ENCODE measurements at regions not wholly inside any gene's neighbourhood (a gene's known extent, or its start where the extent isn't known, plus 50 kb on each side); places are given as distances from the start of the nearest gene placed in this dataset.

- Mint-ChIP-seq H3K4me1 (peaks cover 5% of the 10 kb centered on the region), H3K27me3 (no peaks in the 10 kb centered on the region), H3K36me3 (ENCODE audit: low read depth) (no peaks in the 10 kb centered on the region), H3K27ac (peak overlapping the region; percentile 4), H3K4me3 (no peak overlapping the region)
- no peaks in the 10 kb centered on the region for H3K9me3 ChIP-seq (ENCODE audit: control insufficient read depth, low read length, poor library complexity, severe bottlenecking)
- DNase-seq (no peak), ATAC-seq (no peak)
These were observed 234.3 kb downstream of the ZNF674 start for GRCh38 chrX:46310815-46311497.

- H3K27ac Mint-ChIP-seq, result no peak overlapping the region
- H3K4me3 Mint-ChIP-seq, result no peak overlapping the region
- DNase-seq, result no peak
- H3K9me3 ChIP-seq (ENCODE audit: control insufficient read depth, low read length, poor library complexity, severe bottlenecking), result no peaks in the 10 kb centered on the region
- no peaks in the 10 kb centered on the region for H3K36me3 Mint-ChIP-seq (ENCODE audit: low read depth)
- H3K4me1 Mint-ChIP-seq, result peaks cover 5% of the 10 kb centered on the region
- ATAC-seq, result no peak
- H3K27me3 Mint-ChIP-seq, result no peaks in the 10 kb centered on the region
These were observed 237.1 kb downstream of the ZNF674 start for GRCh38 chrX:46308110-46308509.

- DNase-seq, result no peak
- no peaks in the 10 kb centered on the region for H3K9me3 ChIP-seq (ENCODE audit: control insufficient read depth, low read length, poor library complexity, severe bottlenecking)
- Mint-ChIP-seq H3K27me3 (no peaks in the 10 kb centered on the region), H3K4me1 (peaks cover 3% of the 10 kb centered on the region), H3K27ac (no peak overlapping the region), H3K4me3 (no peak overlapping the region), H3K36me3 (ENCODE audit: low read depth) (peaks cover 2% of the 10 kb centered on the region)
- no peak for ATAC-seq
These were observed 239.1 kb downstream of the ZNF674 start for GRCh38 chrX:46306103-46306502.

- H3K9me3 ChIP-seq (ENCODE audit: control insufficient read depth, low read length, poor library complexity, severe bottlenecking), result no peaks in the 10 kb centered on the region
- no peak for ATAC-seq
- Mint-ChIP-seq H3K27me3 (no peaks in the 10 kb centered on the region), H3K4me3 (no peak overlapping the region), H3K4me1 (peaks cover 3% of the 10 kb centered on the region), H3K27ac (no peak overlapping the region), H3K36me3 (ENCODE audit: low read depth) (peaks cover 2% of the 10 kb centered on the region)
- no peak for DNase-seq
These were observed 239.8 kb downstream of the ZNF674 start for GRCh38 chrX:46305431-46305830.

- Mint-ChIP-seq H3K4me1 (no peaks in the 10 kb centered on the region), H3K4me3 (no peak overlapping the region), H3K36me3 (ENCODE audit: low read depth) (peaks cover 2% of the 10 kb centered on the region), H3K27me3 (no peaks in the 10 kb centered on the region), H3K27ac (no peak overlapping the region)
- H3K9me3 ChIP-seq (ENCODE audit: control insufficient read depth, low read length, poor library complexity, severe bottlenecking), result no peaks in the 10 kb centered on the region
- ATAC-seq (no peak), DNase-seq (no peak)
These were observed 243.3 kb downstream of the ZNF674 start for GRCh38 chrX:46301903-46302302.

GRCh38 chrX:46298821-46299220 is 246.4 kb downstream of the ZNF674 start:
- no peak for ATAC-seq
- no peaks in the 10 kb centered on the region for H3K27me3 Mint-ChIP-seq
- H3K36me3 Mint-ChIP-seq (ENCODE audit: low read depth), result peaks cover 2% of the 10 kb centered on the region

GRCh38 chrX:46295963-46296362 is 249.3 kb downstream of the ZNF674 start:
- H3K27me3 Mint-ChIP-seq, result no peaks in the 10 kb centered on the region

More at GRCh38 chrX:46298821-46299220, 246.4 kb downstream of the ZNF674 start:
- H3K4me1 Mint-ChIP-seq, result no peaks in the 10 kb centered on the region
- no peak overlapping the region for H3K27ac Mint-ChIP-seq
- no peaks in the 10 kb centered on the region for H3K9me3 ChIP-seq (ENCODE audit: control insufficient read depth, low read length, poor library complexity, severe bottlenecking)
- DNase-seq, result no peak
- H3K4me3 Mint-ChIP-seq, result no peak overlapping the region

GRCh38 chrX:46294234-46294633 is 251.0 kb downstream of the ZNF674 start:
- ATAC-seq (no peak), DNase-seq (no peak)
- Mint-ChIP-seq H3K27ac (no peak overlapping the region), H3K4me3 (no peak overlapping the region), H3K27me3 (no peaks in the 10 kb centered on the region), H3K36me3 (ENCODE audit: low read depth) (no peaks in the 10 kb centered on the region), H3K4me1 (no peaks in the 10 kb centered on the region)
- no peaks in the 10 kb centered on the region for H3K9me3 ChIP-seq (ENCODE audit: control insufficient read depth, low read length, poor library complexity, severe bottlenecking)

More at GRCh38 chrX:46295963-46296362, 249.3 kb downstream of the ZNF674 start:
- ATAC-seq, result no peak
- no peak for DNase-seq
- Mint-ChIP-seq H3K4me1 (no peaks in the 10 kb centered on the region), H3K4me3 (no peak overlapping the region), H3K36me3 (ENCODE audit: low read depth) (no peaks in the 10 kb centered on the region), H3K27ac (no peak overlapping the region)
- H3K9me3 ChIP-seq (ENCODE audit: control insufficient read depth, low read length, poor library complexity, severe bottlenecking), result no peaks in the 10 kb centered on the region

GRCh38 chrX:46279925-46280313 is 265.3 kb downstream of the ZNF674 start:
- Mint-ChIP-seq H3K27ac (no peak overlapping the region), H3K27me3 (no peaks in the 10 kb centered on the region), H3K4me3 (no peak overlapping the region), H3K36me3 (ENCODE audit: low read depth) (no peaks in the 10 kb centered on the region), H3K4me1 (peaks cover 9% of the 10 kb centered on the region)
- ATAC-seq, result no peak
- H3K9me3 ChIP-seq (ENCODE audit: control insufficient read depth, low read length, poor library complexity, severe bottlenecking), result no peaks in the 10 kb centered on the region
- DNase-seq, result no peak

GRCh38 chrX:46279214-46279924 is 265.9 kb downstream of the ZNF674 start:
- no peak overlapping the region for H3K27ac Mint-ChIP-seq
- H3K9me3 ChIP-seq (ENCODE audit: control insufficient read depth, low read length, poor library complexity, severe bottlenecking), result no peaks in the 10 kb centered on the region
- H3K4me1 Mint-ChIP-seq, result peaks cover 9% of the 10 kb centered on the region
- no peak for ATAC-seq
- no peak for DNase-seq
- no peaks in the 10 kb centered on the region for H3K27me3 Mint-ChIP-seq
- peak overlapping the region; percentile 67 for H3K4me3 Mint-ChIP-seq
- H3K36me3 Mint-ChIP-seq (ENCODE audit: low read depth), result no peaks in the 10 kb centered on the region

GRCh38 chrX:46278572-46278971 is 266.6 kb downstream of the ZNF674 start:
- Mint-ChIP-seq H3K27me3 (no peaks in the 10 kb centered on the region), H3K4me1 (peaks cover 9% of the 10 kb centered on the region), H3K36me3 (ENCODE audit: low read depth) (no peaks in the 10 kb centered on the region), H3K27ac (no peak overlapping the region), H3K4me3 (peak overlapping the region; percentile 67)
- no peak for DNase-seq
- ATAC-seq, result no peak
- no peaks in the 10 kb centered on the region for H3K9me3 ChIP-seq (ENCODE audit: control insufficient read depth, low read length, poor library complexity, severe bottlenecking)

- Mint-ChIP-seq H3K27ac (no peak overlapping the region), H3K36me3 (ENCODE audit: low read depth) (no peaks in the 10 kb centered on the region), H3K4me3 (no peak overlapping the region), H3K4me1 (no peaks in the 10 kb centered on the region), H3K27me3 (no peaks in the 10 kb centered on the region)
- no peak for ATAC-seq
- no peaks in the 10 kb centered on the region for H3K9me3 ChIP-seq (ENCODE audit: control insufficient read depth, low read length, poor library complexity, severe bottlenecking)
- DNase-seq, result no peak
These were observed 276.8 kb downstream of the ZNF674 start for GRCh38 chrX:46268412-46268811.

- no peak overlapping the region for H3K27ac Mint-ChIP-seq
- no peaks in the 10 kb centered on the region for H3K4me1 Mint-ChIP-seq
- no peaks in the 10 kb centered on the region for H3K9me3 ChIP-seq (ENCODE audit: control insufficient read depth, low read length, poor library complexity, severe bottlenecking)
- H3K27me3 Mint-ChIP-seq, result no peaks in the 10 kb centered on the region
- H3K36me3 Mint-ChIP-seq (ENCODE audit: low read depth), result no peaks in the 10 kb centered on the region
- H3K4me3 Mint-ChIP-seq, result no peak overlapping the region
- DNase-seq, result no peak
- no peak for ATAC-seq
These were observed 281.7 kb downstream of the ZNF674 start for GRCh38 chrX:46263494-46263893.

- Mint-ChIP-seq H3K4me1 (no peaks in the 10 kb centered on the region), H3K4me3 (no peak overlapping the region), H3K36me3 (ENCODE audit: low read depth) (no peaks in the 10 kb centered on the region), H3K27ac (no peak overlapping the region), H3K27me3 (no peaks in the 10 kb centered on the region)
- ATAC-seq, result no peak
- DNase-seq, result no peak
- no peaks in the 10 kb centered on the region for H3K9me3 ChIP-seq (ENCODE audit: control insufficient read depth, low read length, poor library complexity, severe bottlenecking)
These were observed 282.9 kb downstream of the ZNF674 start for GRCh38 chrX:46262304-46262703.

Data from T-helper 17 cell (primary cell).